ENCODE measurements at regions not wholly inside any gene's neighbourhood (a gene's known extent, or its start where the extent isn't known, plus 50 kb on each side); places are given as distances from the start of the nearest gene placed in this dataset.

DNA sequence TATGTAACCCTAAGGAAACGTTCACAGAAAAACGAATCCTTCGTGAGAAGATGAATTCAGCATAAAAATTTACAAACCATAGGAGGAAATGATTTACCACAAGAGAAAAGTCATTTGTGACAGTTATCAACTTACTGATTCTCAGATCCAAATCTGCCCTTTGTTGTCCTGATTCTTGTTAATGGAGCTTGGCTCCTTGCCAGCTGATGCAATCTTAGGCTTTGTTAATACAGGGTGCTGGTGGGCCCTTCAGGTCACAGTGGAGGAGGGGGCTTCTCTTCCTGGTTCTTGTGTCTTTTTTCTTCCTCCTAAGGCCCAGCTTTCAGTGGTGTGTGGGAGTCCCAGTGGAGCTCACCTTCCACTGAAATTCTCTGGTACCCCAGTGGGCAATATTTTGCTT is 108.4 kb upstream of the MAP3K7 start:
- TF ChIP-seq MYC (IDR thresholded peaks at IDR 0.05; ENCODE audit: insufficient read depth, insufficient read length, insufficient replicate concordance, low read length, severe bottlenecking) (no peak), SIN3A (IDR thresholded peaks at IDR 0.05; ENCODE audit: low read depth, low read length) (no peak), JUNB (IDR thresholded peaks at IDR 0.05) (no peak), RB1 (IDR thresholded peaks at IDR 0.05; ENCODE audit: borderline replicate concordance) (no peak), EGR1 (IDR thresholded peaks at IDR 0.05; ENCODE audit: borderline replicate concordance in 1 of 2, low read depth in 2 of 2, low read length in 2 of 2) (no peak), RELA (IDR thresholded peaks at IDR 0.05; ENCODE audit: borderline replicate concordance, partially characterized antibody) (no peak)

Measured in GM12878 (cell line).